Caco-2 (cell line): ENCODE measurements at regions not wholly inside any gene's neighbourhood (a gene's known extent, or its start where the extent isn't known, plus 50 kb on each side); places are given as distances from the start of the nearest gene placed in this dataset.

ENCODE experiments used
- BruUV-seq: library from RNA; stranded (reverse); fragments of 400-500 nt; replicated peaks from 2 replicates; lab custom pipeline; 2021; lab: Mats Ljungman, UMichigan
- CTCF ChIA-PET: fragments of 300-600 bp; sonication (Branson Sonifier 250); formaldehyde crosslinking; loops from one replicate; lab custom pipeline; 2022; ENCODE audit warnings: antibody characterized with exemption; lab: Charles Lee
- POLR2A ChIA-PET: fragments of 300-600 bp; sonication (Branson Sonifier 250); formaldehyde crosslinking; loops from one replicate; lab custom pipeline; 2022; ENCODE audit warnings: antibody characterized with exemption; lab: Charles Lee
- DNase-seq, 2 experiments: peaks; one replicate each; pipeline versions ENCODE4 v3.0.0 to v3.0.0-alpha.2; 2020 to 2022
- H3K27me3 ChIP-seq: replicated peaks from 2 replicates; pipeline ENCODE4 v1.6.0; 2011; ENCODE audit warnings: low read length; ENCODE audit not compliant: control insufficient read depth, insufficient read depth
- H3K36me3 ChIP-seq: 2 replicates; pipeline ENCODE4 v1.5.1; 2011; ENCODE audit warnings: low read length; ENCODE audit not compliant: control insufficient read depth, insufficient read depth
- H3K4me1 ChIP-seq: fragments of 250-450 bp; sonication (Bioruptor Pico); 2 replicates; pipeline ENCODE4 v1.5.1; 2020; ENCODE audit warnings: mild to moderate bottlenecking
- H3K4me3 ChIP-seq: 2 replicates; pipeline ENCODE4 v1.5.1; 2011; ENCODE audit warnings: low read depth, mild to moderate bottlenecking, control low read depth, low read length
- H3K9me3 ChIP-seq: fragments of 250-450 bp; sonication (Bioruptor Pico); 2 replicates; pipeline ENCODE4 v1.5.1; 2020; ENCODE audit warnings: mild to moderate bottlenecking, moderate library complexity
- H3K27ac Mint-ChIP-seq: one replicate; pipeline ENCODE4 v1.8.0; 2022; ENCODE audit warnings: mixed read lengths; ENCODE audit not compliant: unreplicated experiment
- H3K27me3 Mint-ChIP-seq: one replicate; pipeline ENCODE4 v1.8.0; 2022; ENCODE audit warnings: mixed read lengths; ENCODE audit not compliant: insufficient read depth, unreplicated experiment
- H3K36me3 Mint-ChIP-seq: one replicate; pipeline ENCODE4 v1.8.0; 2022; ENCODE audit warnings: mild to moderate bottlenecking, mixed read lengths; ENCODE audit not compliant: insufficient read depth, unreplicated experiment
- H3K4me1 Mint-ChIP-seq: one replicate; pipeline ENCODE4 v1.8.0; 2022; ENCODE audit warnings: low read depth, mixed read lengths; ENCODE audit not compliant: unreplicated experiment
- H3K4me3 Mint-ChIP-seq: one replicate; pipeline ENCODE4 v1.8.0; 2022; ENCODE audit warnings: mild to moderate bottlenecking, moderate library complexity, mixed read lengths; ENCODE audit not compliant: unreplicated experiment
- H3K9me3 Mint-ChIP-seq: one replicate; pipeline ENCODE4 v1.8.0; 2022; ENCODE audit warnings: mixed read lengths; ENCODE audit not compliant: unreplicated experiment
- CTCF ChIP-seq, 2 experiments: fragments of 200-600 bp in 1 of 2; IDR thresholded peaks; 1 replicate in 1 of 2; 2 replicates in 1 of 2; pipeline versions ENCODE4 v1.5.1 to v1.8.0; 2011 to 2022; ENCODE audit warnings: antibody characterized with exemption in 1 of 2, control low read depth in 1 of 2, inconsistent platforms in 1 of 2, low read depth in 1 of 2, low read length in 1 of 2, mild to moderate bottlenecking in 1 of 2, moderate library complexity in 1 of 2; ENCODE audit not compliant: insufficient read depth in 1 of 2, severe bottlenecking in 1 of 2, unreplicated experiment in 1 of 2
- intact Hi-C: fragments of 100-400 bp; cut with micrococcal nuclease; formaldehyde crosslinking; loops from one replicate; pipeline ENCODE4 v1.10.0; 2022; ENCODE audit not compliant: unreplicated experiment

- no peak overlapping the region for H3K27ac Mint-ChIP-seq
- no peaks in the 10 kb centered on the region for H3K4me1 Mint-ChIP-seq
- Histone ChIP-seq H3K4me1 (no peaks in the 10 kb centered on the region), H3K36me3 (no peaks in the 10 kb centered on the region), H3K27me3 (no peaks in the 10 kb centered on the region), H3K9me3 (no peaks in the 10 kb centered on the region), H3K4me3 (no peak overlapping the region)
- BruUV-seq, result no TSS peak
- no peak for TF ChIP-seq CTCF (IDR thresholded peaks at IDR 0.05; ENCODE audit: insufficient read depth in 1 of 2, low read depth in 1 of 2, low read length in 1 of 2, severe bottlenecking in 1 of 2, unreplicated experiment in 1 of 2)
- ChIA-PET POLR2A (no interaction called here), CTCF (no interaction called here)
- H3K4me3 Mint-ChIP-seq, result no peak overlapping the region
- H3K9me3 Mint-ChIP-seq, result no peaks in the 10 kb centered on the region
- DNase-seq, result no peak
- intact Hi-C loops, result no loop called here
- no peaks in the 10 kb centered on the region for H3K36me3 Mint-ChIP-seq
- H3K27me3 Mint-ChIP-seq, result no peaks in the 10 kb centered on the region
These were observed 131.6 kb upstream of the CMC1 start for GRCh38 chr3:28109829-28110228.

GRCh38 chr3:28110869-28111268 lies 130.6 kb upstream of the CMC1 start:
- H3K36me3 ChIP-seq, result no peaks in the 10 kb centered on the region
- H3K9me3 ChIP-seq, result no peaks in the 10 kb centered on the region
- no TSS peak for BruUV-seq
- Mint-ChIP-seq H3K27ac (no peak overlapping the region), H3K27me3 (no peaks in the 10 kb centered on the region), H3K36me3 (no peaks in the 10 kb centered on the region), H3K4me1 (no peaks in the 10 kb centered on the region), H3K4me3 (no peak overlapping the region), H3K9me3 (no peaks in the 10 kb centered on the region)
- POLR2A ChIA-PET, result no interaction called here
- no peak for DNase-seq
- no peak for TF ChIP-seq CTCF (IDR thresholded peaks at IDR 0.05; ENCODE audit: insufficient read depth in 1 of 2, low read depth in 1 of 2, low read length in 1 of 2, severe bottlenecking in 1 of 2, unreplicated experiment in 1 of 2)
- CTCF ChIA-PET, result no interaction called here
- H3K4me3 ChIP-seq, result no peak overlapping the region
- intact Hi-C loops, result no loop called here
- no peaks in the 10 kb centered on the region for H3K4me1 ChIP-seq
- H3K27me3 ChIP-seq, result no peaks in the 10 kb centered on the region

GRCh38 chr3:28114893-28115292 lies 126.5 kb upstream of the CMC1 start:
- no peaks in the 10 kb centered on the region for H3K9me3 ChIP-seq
- H3K27ac Mint-ChIP-seq, result no peak overlapping the region
- intact Hi-C loops, result no loop called here
- no peak for TF ChIP-seq CTCF (IDR thresholded peaks at IDR 0.05; ENCODE audit: insufficient read depth in 1 of 2, low read depth in 1 of 2, low read length in 1 of 2, severe bottlenecking in 1 of 2, unreplicated experiment in 1 of 2)
- no peaks in the 10 kb centered on the region for H3K9me3 Mint-ChIP-seq
- ChIA-PET CTCF (no interaction called here), POLR2A (no interaction called here)
- H3K36me3 ChIP-seq, result no peaks in the 10 kb centered on the region
- no peak for DNase-seq
- H3K27me3 Mint-ChIP-seq, result no peaks in the 10 kb centered on the region
- no peak overlapping the region for H3K4me3 ChIP-seq
- H3K27me3 ChIP-seq, result no peaks in the 10 kb centered on the region
- no peak overlapping the region for H3K4me3 Mint-ChIP-seq
- H3K4me1 Mint-ChIP-seq, result no peaks in the 10 kb centered on the region
- H3K36me3 Mint-ChIP-seq, result no peaks in the 10 kb centered on the region
- no peaks in the 10 kb centered on the region for H3K4me1 ChIP-seq
- BruUV-seq, result no TSS peak
